GM12878 (cell line): ENCODE measurements at regions not wholly inside any gene's neighbourhood (a gene's known extent, or its start where the extent isn't known, plus 50 kb on each side); places are given as distances from the start of the nearest gene placed in this dataset.

Source experiments
- EP300 ChIP-seq, 2 experiments: fragments of 150-350 bp in 1 of 2; IDR thresholded peaks; 2 replicates each; pipeline ENCODE4 v1.6.1; 2011 to 2012; ENCODE audit warnings: low read depth in 2 of 2, low read length in 2 of 2, borderline replicate concordance in 1 of 2, improper control_type of control experiment in 1 of 2, inconsistent platforms in 1 of 2; ENCODE audit not compliant: control insufficient read depth in 1 of 2
- EZH2 ChIP-seq: IDR thresholded peaks from 2 replicates; pipeline ENCODE4 v1.6.1; 2012; ENCODE audit warnings: low read depth, mild to moderate bottlenecking, control low read depth, inconsistent platforms, low read length, borderline replicate concordance; ENCODE audit not compliant: control insufficient read depth
- FOS ChIP-seq: IDR thresholded peaks from 3 replicates; pipeline ENCODE4 v1.6.1; 2011; ENCODE audit warnings: borderline replicate concordance; ENCODE audit not compliant: insufficient read length; ENCODE audit errors: extremely low read depth
- MTA2 ChIP-seq: fragments of 450-650 bp; IDR thresholded peaks from 2 replicates; pipeline ENCODE4 v1.6.1; 2016; ENCODE audit warnings: low read depth, mild to moderate bottlenecking, moderate library complexity
- MYC ChIP-seq: IDR thresholded peaks from 2 replicates; pipeline ENCODE4 v1.6.1; 2011; ENCODE audit warnings: mild to moderate bottlenecking, low read length, moderate library complexity, inconsistent platforms; ENCODE audit not compliant: insufficient read depth, insufficient replicate concordance, insufficient read length, severe bottlenecking
- NBN ChIP-seq: fragments of 450-650 bp; IDR thresholded peaks from 2 replicates; pipeline ENCODE4 v1.6.1; 2016
- POLR2A ChIP-seq: IDR thresholded peaks from 2 replicates; pipeline ENCODE4 v1.6.1; 2011; ENCODE audit warnings: low read depth, mild to moderate bottlenecking, low read length
- RAD21 ChIP-seq: IDR thresholded peaks from 2 replicates; pipeline ENCODE4 v1.6.1; 2011; ENCODE audit warnings: mild to moderate bottlenecking, low read depth, low read length, moderate library complexity; ENCODE audit not compliant: insufficient read depth
- SRF ChIP-seq, 2 experiments: IDR thresholded peaks; 2 replicates each; pipeline ENCODE4 v1.6.1; 2011; ENCODE audit warnings: low read depth in 2 of 2, low read length in 2 of 2, mild to moderate bottlenecking in 1 of 2, moderate library complexity in 1 of 2
- SUZ12 ChIP-seq: fragments of 200-600 bp; sonication (generic); IDR thresholded peaks from one replicate; pipeline ENCODE4 v1.6.1; 2018; ENCODE audit warnings: antibody characterized with exemption, mild to moderate bottlenecking; ENCODE audit not compliant: unreplicated experiment
- TF ChIP-seq, protein P1 (sequence below), 3 experiments: IDR thresholded peaks in 2 of 3; conservative IDR thresholded peaks in 1 of 3; 2 replicates each; pipeline ENCODE4 v1.5.1; 2011; ENCODE audit warnings: low read depth in 3 of 3, low read length in 3 of 3, mild to moderate bottlenecking in 3 of 3, control low read depth in 2 of 3, moderate library complexity in 2 of 3, inconsistent platforms in 1 of 3, mixed read lengths in 1 of 3; ENCODE audit not compliant: control insufficient read depth in 2 of 3, insufficient read depth in 1 of 3; ENCODE audit errors: extremely low read depth in 1 of 3

GRCh38 chr5:128636361-128636760 lies 98.3 kb upstream of the FBN2 start:
- TF ChIP-seq, protein P1, sequence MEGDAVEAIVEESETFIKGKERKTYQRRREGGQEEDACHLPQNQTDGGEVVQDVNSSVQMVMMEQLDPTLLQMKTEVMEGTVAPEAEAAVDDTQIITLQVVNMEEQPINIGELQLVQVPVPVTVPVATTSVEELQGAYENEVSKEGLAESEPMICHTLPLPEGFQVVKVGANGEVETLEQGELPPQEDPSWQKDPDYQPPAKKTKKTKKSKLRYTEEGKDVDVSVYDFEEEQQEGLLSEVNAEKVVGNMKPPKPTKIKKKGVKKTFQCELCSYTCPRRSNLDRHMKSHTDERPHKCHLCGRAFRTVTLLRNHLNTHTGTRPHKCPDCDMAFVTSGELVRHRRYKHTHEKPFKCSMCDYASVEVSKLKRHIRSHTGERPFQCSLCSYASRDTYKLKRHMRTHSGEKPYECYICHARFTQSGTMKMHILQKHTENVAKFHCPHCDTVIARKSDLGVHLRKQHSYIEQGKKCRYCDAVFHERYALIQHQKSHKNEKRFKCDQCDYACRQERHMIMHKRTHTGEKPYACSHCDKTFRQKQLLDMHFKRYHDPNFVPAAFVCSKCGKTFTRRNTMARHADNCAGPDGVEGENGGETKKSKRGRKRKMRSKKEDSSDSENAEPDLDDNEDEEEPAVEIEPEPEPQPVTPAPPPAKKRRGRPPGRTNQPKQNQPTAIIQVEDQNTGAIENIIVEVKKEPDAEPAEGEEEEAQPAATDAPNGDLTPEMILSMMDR (IDR thresholded peaks at IDR 0.05 in 2 of 3, conservative IDR thresholded peaks at IDR 0.05 in 1 of 3; ENCODE audit: control insufficient read depth in 2 of 3, extremely low read depth in 1 of 3, insufficient read depth in 1 of 3, low read depth in 3 of 3, low read length in 3 of 3) = no peak
- TF ChIP-seq FOS (no peak), MTA2 (no peak), EZH2 (no peak), EP300 (IDR thresholded peaks at IDR 0.05; ENCODE audit: borderline replicate concordance in 1 of 2, control insufficient read depth in 1 of 2, low read depth in 2 of 2, low read length in 2 of 2) (no peak), SRF (IDR thresholded peaks at IDR 0.05; ENCODE audit: low read depth in 2 of 2, low read length in 2 of 2) (no peak), MYC (no peak), POLR2A (no peak), SUZ12 (no peak), NBN (no peak), RAD21 (no peak)
